Heart left ventricle (tissue), 16 donors: ENCODE measurements at regions not wholly inside any gene's neighbourhood (a gene's known extent, or its start where the extent isn't known, plus 50 kb on each side); places are given as distances from the start of the nearest gene placed in this dataset.
A peak's percentile ranks its signal among the peaks of the same experiment; 100 is the strongest.

Source experiments
- ATAC-seq, 4 donors: fragments of 200-7000 bp; cut with Tn5 transposase; one replicate each; pipeline ENCODE4 v1.9.1; 2020 to 2022; ENCODE audit warnings: moderate library complexity in 4 of 4, mild to moderate bottlenecking in 3 of 4, moderate number of reproducible peaks in 1 of 4
- DNase-seq, 5 donors: peaks; one replicate each; pipeline ENCODE4 v3.0.0-alpha.2; 2020
- H3K27ac ChIP-seq, 12 donors: fragments of 200-600 bp; sonication (generic) in 4 of 12; one replicate each; pipeline versions ENCODE4 v1.5.0 to v1.8.0; 2016 to 2022; ENCODE audit warnings: mild to moderate bottlenecking in 2 of 12
- H3K27me3 ChIP-seq, 9 donors: fragments of 200-600 bp; sonication (generic) in 2 of 9; one replicate each; pipeline versions ENCODE4 v1.5.1 to v1.8.0; 2016 to 2022; ENCODE audit warnings: mild to moderate bottlenecking in 3 of 9
- H3K36me3 ChIP-seq, 9 donors: fragments of 200-600 bp; sonication (generic) in 2 of 9; one replicate each; pipeline versions ENCODE4 v1.5.0 to v1.8.0; 2018 to 2022; ENCODE audit warnings: mild to moderate bottlenecking in 2 of 9
- H3K4me1 ChIP-seq, 12 donors: fragments of 200-600 bp; sonication (generic) in 4 of 12; one replicate each; pipeline versions ENCODE4 v1.5.0 to v1.8.0; 2016 to 2022; ENCODE audit warnings: mild to moderate bottlenecking in 3 of 12
- H3K4me3 ChIP-seq, 12 donors: fragments of 200-600 bp; sonication (generic) in 4 of 12; one replicate each; pipeline versions ENCODE4 v1.5.0 to v1.8.0; 2017 to 2022; ENCODE audit warnings: mild to moderate bottlenecking in 9 of 12, moderate library complexity in 4 of 12
- H3K9me3 ChIP-seq, 12 donors: fragments of 200-600 bp; sonication (generic) in 4 of 12; one replicate each; pipeline versions ENCODE4 v1.5.0 to v1.8.0; 2016 to 2022; ENCODE audit warnings: mild to moderate bottlenecking in 1 of 12
- CTCF ChIP-seq, 12 donors: fragments of 200-600 bp; sonication (generic) in 4 of 12; IDR thresholded peaks; one replicate each; pipeline versions ENCODE4 v1.5.0 to v1.8.0; 2018 to 2022; ENCODE audit warnings: antibody characterized with exemption in 12 of 12, mild to moderate bottlenecking in 5 of 12
- POLR2A ChIP-seq, 2 donors: fragments of 450-650 bp; IDR thresholded peaks; one replicate each; pipeline ENCODE4 v1.6.1; 2017; ENCODE audit warnings: antibody characterized with exemption in 2 of 2, mild to moderate bottlenecking in 2 of 2, moderate library complexity in 2 of 2
- WGBS, 4 donors: extraction: QIAGEN DNeasy Blood & Tissue Kit in 2 of 4; methylation state at CpG; one replicate each; pipeline versions ENCODE4 v1.1.5 to v1.1.7; 2013 to 2018; 5-methylcytosine and 5-hydroxymethylcytosine counted together
- intact Hi-C, 10 donors: fragments of 100-400 bp; cut with DNase I; formaldehyde crosslinking; loops; one replicate each; pipeline versions ENCODE4 v1.11.1 to v1.14.2; 2022
- donor health status: ischemic (EF 13 %, LVEDD 7.1; RV severe dilation, severe dysfunction).
- donor health status: healthy with polysubstance abuse.
- donor health status: DM: no; HTN: yes; CAD: no.
- donor health status: DM: no; HTN: no; CAD: no.
- donor health status: ischemic (EF 25% LVEDD 6.9; RV normal size, moderate dysfunction).
- donor health status: ischemic (EF 25% LVEDD 5.7; RV mildly dilated, moderate dysfunction).
- donor health status: healthy.
- donor health status: DM: yes; HTN: yes; CAD: no.
- donor health status: ischemic (EF 35%, LVEDD 5.7; RV mildly dilated, moderate dysfunction).
- donor health status: nonischemic (EF 11% LVEDD 7.7; RV severe dilation, severe dysfunction).
- donor health status: DM: yes; HTN: yes; CAD: no.
- donor health status: PGD.
- donor health status: ischemic (EF 29% LVEDD 5.4; RV normal size, mild dysfunction).
- donor health status: nonischemic (EF 23%, LVEDD 6.1; RV moderate dilation, normal function).

- Histone ChIP-seq H3K27ac (no peak overlapping the region), H3K27me3 (no peaks in the 10 kb centered on the region), H3K4me3 (no peak overlapping the region), H3K9me3 (peaks cover 0 to 23% (median 4%) of the 10 kb centered on the region in 12 donors), H3K4me1 (no peaks in the 10 kb centered on the region), H3K36me3 (no peaks in the 10 kb centered on the region)
- ATAC-seq: no peak
- intact Hi-C loops: no loop called here
- no peak for DNase-seq
- TF ChIP-seq CTCF (IDR thresholded peaks at IDR 0.05) (no peak), POLR2A (IDR thresholded peaks at IDR 0.05) (no peak)
- 64 to 74% (median 66%) methylated on average over 1 of the region's 1 CpG for WGBS, 4 donors
Observed at GRCh38 chr4:17120761-17121160, 222.3 kb upstream of the LDB2 start.

GRCh38 chr4:17117746-17118145, 219.3 kb upstream of the LDB2 start:
- Histone ChIP-seq H3K27me3 (no peaks in the 10 kb centered on the region), H3K4me1 (no peaks in the 10 kb centered on the region), H3K36me3 (no peaks in the 10 kb centered on the region), H3K4me3 (no peak overlapping the region), H3K9me3 (peaks cover 0 to 23% (median 4%) of the 10 kb centered on the region in 12 donors), H3K27ac (no peak overlapping the region)
- WGBS, 4 donors: 93 to 95% (median 94%) methylated on average over 4 of the region's 4 CpGs
- TF ChIP-seq POLR2A (IDR thresholded peaks at IDR 0.05): no peak
- TF ChIP-seq CTCF (IDR thresholded peaks at IDR 0.05): no peak
- intact Hi-C loops: no loop called here
- DNase-seq (no peak), ATAC-seq (no peak)

GRCh38 chr4:17115583-17115982, 217.1 kb upstream of the LDB2 start:
- DNase-seq (no peak), ATAC-seq (no peak)
- no peaks in the 10 kb centered on the region for H3K36me3 ChIP-seq
- no peak overlapping the region for H3K27ac ChIP-seq
- TF ChIP-seq CTCF (IDR thresholded peaks at IDR 0.05): no peak
- no peak for TF ChIP-seq POLR2A (IDR thresholded peaks at IDR 0.05)
- H3K4me1 ChIP-seq: peaks cover 0 to 4% (median 0%) of the 10 kb centered on the region in 12 donors
- H3K27me3 ChIP-seq: no peaks in the 10 kb centered on the region
- WGBS, 4 donors: 74 to 81% (median 78%) methylated on average over 5 of the region's 5 CpGs
- peaks cover 0 to 17% (median 3%) of the 10 kb centered on the region in 12 donors for H3K9me3 ChIP-seq
- no peak overlapping the region for H3K4me3 ChIP-seq
- intact Hi-C loops: no loop called here

- H3K4me1 ChIP-seq: peaks cover 0 to 4% (median 0%) of the 10 kb centered on the region in 12 donors
- no peaks in the 10 kb centered on the region for H3K27me3 ChIP-seq
- H3K36me3 ChIP-seq: no peaks in the 10 kb centered on the region
- H3K9me3 ChIP-seq: no peaks in the 10 kb centered on the region
- DNase-seq (peak in 1 of 5 donors; percentile 8), ATAC-seq (no peak)
- H3K27ac ChIP-seq: no peak overlapping the region
- WGBS, 4 donors: 45 to 52% (median 47%) methylated on average over 4 of the region's 4 CpGs
- no peak overlapping the region for H3K4me3 ChIP-seq
- TF ChIP-seq POLR2A (IDR thresholded peaks at IDR 0.05): no peak
- TF ChIP-seq CTCF (IDR thresholded peaks at IDR 0.05): peak in 10 of 12 donors; percentile 16 to 56 (median 42)
- intact Hi-C loops: no loop called here
Observed at GRCh38 chr4:17112292-17112659, 213.8 kb upstream of the LDB2 start.
